Colonic mucosa (tissue), 4 donors: ENCODE measurements at regions not wholly inside any gene's neighbourhood (a gene's known extent, or its start where the extent isn't known, plus 50 kb on each side); places are given as distances from the start of the nearest gene placed in this dataset.

Source experiments
- DNase-seq: peaks from one replicate; pipeline ENCODE4 v3.0.0-alpha.2; 2020
- H3K27ac ChIP-seq: fragments of 200-600 bp; one replicate; pipeline ENCODE4 v1.8.0; 2021
- H3K27me3 ChIP-seq: fragments of 200-600 bp; one replicate; pipeline ENCODE4 v1.8.0; 2021
- H3K36me3 ChIP-seq: fragments of 200-600 bp; one replicate; pipeline ENCODE4 v1.8.0; 2021
- H3K4me1 ChIP-seq: fragments of 200-600 bp; one replicate; pipeline ENCODE4 v1.8.0; 2021; ENCODE audit warnings: mild to moderate bottlenecking
- H3K4me3 ChIP-seq: fragments of 200-600 bp; one replicate; pipeline ENCODE4 v1.8.0; 2021
- H3K9ac ChIP-seq, 2 donors: one replicate each; pipeline ENCODE4 v1.7.0; 2013; ENCODE audit warnings: control low read depth in 2 of 2, low read depth in 2 of 2, low read length in 2 of 2
- H3K9me3 ChIP-seq: fragments of 200-600 bp; one replicate; pipeline ENCODE4 v1.8.0; 2021
- intact Hi-C: fragments of 100-400 bp; cut with DNase I; formaldehyde crosslinking; loops from one replicate; pipeline ENCODE4 v1.14.1; 2022
- TF ChIP-seq, protein P1 (sequence below): fragments of 200-600 bp; IDR thresholded peaks from one replicate; pipeline ENCODE4 v1.8.0; 2022; ENCODE audit warnings: antibody characterized with exemption, mild to moderate bottlenecking
- donor health status: healthy.
- donor health status: DM: no; HTN: no; CAD: no.
- donor health status: DM: no; HTN: no; CAD: no.

DNA sequence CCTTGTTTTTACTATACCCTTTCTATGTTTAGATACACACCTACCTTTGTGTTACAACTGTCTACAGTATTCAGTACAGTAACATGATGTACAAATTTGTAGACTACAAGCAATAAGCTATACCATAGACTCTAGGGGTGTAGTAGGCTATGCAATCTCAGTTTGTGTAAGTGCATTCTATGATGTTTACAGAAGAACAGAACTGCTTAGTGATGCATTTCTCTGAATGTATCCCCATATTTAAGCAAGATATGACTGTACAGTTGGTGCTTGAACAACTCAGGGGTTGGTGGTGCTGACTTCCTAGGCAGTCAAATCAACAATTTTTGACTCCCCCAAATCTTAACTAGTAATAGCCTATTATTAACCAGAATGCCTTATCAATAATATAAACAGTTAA is 467.1 kb upstream of the TGFBR2 start:
- DNase-seq, result no peak
- H3K27me3 ChIP-seq, result no peaks in the 10 kb centered on the region
- H3K9ac ChIP-seq, result no peak overlapping the region
- TF ChIP-seq, protein P1, sequence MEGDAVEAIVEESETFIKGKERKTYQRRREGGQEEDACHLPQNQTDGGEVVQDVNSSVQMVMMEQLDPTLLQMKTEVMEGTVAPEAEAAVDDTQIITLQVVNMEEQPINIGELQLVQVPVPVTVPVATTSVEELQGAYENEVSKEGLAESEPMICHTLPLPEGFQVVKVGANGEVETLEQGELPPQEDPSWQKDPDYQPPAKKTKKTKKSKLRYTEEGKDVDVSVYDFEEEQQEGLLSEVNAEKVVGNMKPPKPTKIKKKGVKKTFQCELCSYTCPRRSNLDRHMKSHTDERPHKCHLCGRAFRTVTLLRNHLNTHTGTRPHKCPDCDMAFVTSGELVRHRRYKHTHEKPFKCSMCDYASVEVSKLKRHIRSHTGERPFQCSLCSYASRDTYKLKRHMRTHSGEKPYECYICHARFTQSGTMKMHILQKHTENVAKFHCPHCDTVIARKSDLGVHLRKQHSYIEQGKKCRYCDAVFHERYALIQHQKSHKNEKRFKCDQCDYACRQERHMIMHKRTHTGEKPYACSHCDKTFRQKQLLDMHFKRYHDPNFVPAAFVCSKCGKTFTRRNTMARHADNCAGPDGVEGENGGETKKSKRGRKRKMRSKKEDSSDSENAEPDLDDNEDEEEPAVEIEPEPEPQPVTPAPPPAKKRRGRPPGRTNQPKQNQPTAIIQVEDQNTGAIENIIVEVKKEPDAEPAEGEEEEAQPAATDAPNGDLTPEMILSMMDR, result no peak
- no peak overlapping the region for H3K27ac ChIP-seq
- no peaks in the 10 kb centered on the region for H3K9me3 ChIP-seq
- no peak overlapping the region for H3K4me3 ChIP-seq
- no peaks in the 10 kb centered on the region for H3K36me3 ChIP-seq
- H3K4me1 ChIP-seq, result no peaks in the 10 kb centered on the region
- intact Hi-C loops, result no loop called here

DNA sequence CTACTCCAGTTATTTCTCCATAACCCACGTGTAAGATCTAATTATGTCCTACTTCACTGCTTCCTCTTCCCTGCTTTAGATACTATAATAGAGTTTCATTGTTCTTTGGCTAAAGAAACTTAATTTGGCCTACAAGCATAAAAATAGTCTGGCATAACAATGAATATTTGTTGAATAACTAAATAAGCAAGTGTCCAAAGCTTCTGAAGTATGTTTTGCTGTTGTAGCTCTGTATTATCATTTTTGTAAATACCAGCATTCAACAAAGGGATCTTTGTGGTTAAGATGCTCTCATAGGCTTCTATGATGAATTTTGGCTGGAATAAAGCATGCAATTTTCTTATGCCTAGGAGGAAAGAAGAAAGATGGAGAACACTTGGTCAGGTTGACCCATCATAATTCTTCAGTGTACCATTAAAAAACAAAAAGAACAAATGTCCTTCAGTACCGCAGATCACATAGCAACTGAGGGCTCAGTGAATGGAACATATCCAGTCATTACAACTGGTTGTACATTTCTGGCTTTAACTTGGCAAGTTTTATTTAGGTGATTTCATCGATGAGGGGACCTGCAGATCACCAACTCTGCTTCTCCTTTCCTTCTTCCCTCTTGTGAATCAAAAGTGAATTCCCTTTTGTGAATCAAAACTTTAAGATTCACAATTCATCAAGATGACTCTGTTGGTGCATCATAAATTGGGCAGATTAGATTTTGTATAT is 465.9 kb upstream of the TGFBR2 start:
- TF ChIP-seq, protein P1, result no peak
- Histone ChIP-seq H3K4me3 (no peak overlapping the region), H3K9me3 (no peaks in the 10 kb centered on the region), H3K27ac (no peak overlapping the region), H3K27me3 (no peaks in the 10 kb centered on the region), H3K9ac (no peak overlapping the region), H3K36me3 (no peaks in the 10 kb centered on the region), H3K4me1 (no peaks in the 10 kb centered on the region)
- no peak for DNase-seq
- intact Hi-C loops, result no loop called here

DNA sequence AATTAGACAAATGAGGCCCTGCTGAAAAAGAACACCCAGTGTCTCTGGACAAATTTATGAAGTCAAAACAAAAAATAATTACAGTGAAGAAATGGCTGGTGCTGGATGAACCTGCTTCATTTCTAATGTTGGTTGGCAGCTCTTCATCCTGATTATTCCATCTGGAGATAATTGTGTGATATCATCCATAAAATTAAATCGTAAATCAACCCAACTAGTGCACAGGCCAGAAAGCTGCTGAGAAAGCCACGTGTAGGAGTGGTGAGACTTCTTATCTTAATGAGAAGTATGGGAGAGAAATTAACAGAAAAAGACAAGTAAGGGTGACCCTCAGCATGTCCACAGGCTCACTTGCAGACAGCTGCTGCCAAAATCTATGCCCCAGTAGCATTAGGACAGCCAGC is 465.2 kb upstream of the TGFBR2 start:
- H3K27ac ChIP-seq, result no peak overlapping the region
- H3K4me3 ChIP-seq, result no peak overlapping the region
- H3K9ac ChIP-seq, result no peak overlapping the region
- intact Hi-C loops, result no loop called here
- H3K27me3 ChIP-seq, result no peaks in the 10 kb centered on the region
- TF ChIP-seq, protein P1, result no peak
- H3K36me3 ChIP-seq, result no peaks in the 10 kb centered on the region
- no peak for DNase-seq
- no peaks in the 10 kb centered on the region for H3K4me1 ChIP-seq
- no peaks in the 10 kb centered on the region for H3K9me3 ChIP-seq

DNA sequence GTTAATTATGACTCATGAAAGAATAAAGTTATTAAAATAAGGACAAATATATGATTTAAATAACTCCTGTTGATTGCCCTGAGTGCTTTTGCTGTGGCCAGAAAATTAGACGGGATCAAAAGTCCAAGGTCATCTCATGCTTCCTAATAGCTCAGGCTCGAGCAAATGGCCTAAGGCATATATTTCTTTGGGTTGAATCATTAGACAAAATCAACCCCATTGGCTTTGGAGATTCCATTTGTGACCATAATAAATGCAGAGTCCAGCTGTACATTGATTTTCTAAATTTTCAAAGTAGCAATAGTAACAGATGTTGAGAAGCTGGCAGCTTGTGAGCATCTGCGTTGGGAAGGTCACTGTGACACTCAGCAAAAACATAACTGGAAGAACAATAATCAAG is 464.5 kb upstream of the TGFBR2 start:
- H3K4me3 ChIP-seq, result no peak overlapping the region
- no peaks in the 10 kb centered on the region for H3K9me3 ChIP-seq
- no peak for DNase-seq
- no peak overlapping the region for H3K9ac ChIP-seq
- no peaks in the 10 kb centered on the region for H3K36me3 ChIP-seq
- H3K4me1 ChIP-seq, result no peaks in the 10 kb centered on the region
- TF ChIP-seq, protein P1, result no peak
- intact Hi-C loops, result no loop called here
- H3K27me3 ChIP-seq, result no peaks in the 10 kb centered on the region
- no peak overlapping the region for H3K27ac ChIP-seq

DNA sequence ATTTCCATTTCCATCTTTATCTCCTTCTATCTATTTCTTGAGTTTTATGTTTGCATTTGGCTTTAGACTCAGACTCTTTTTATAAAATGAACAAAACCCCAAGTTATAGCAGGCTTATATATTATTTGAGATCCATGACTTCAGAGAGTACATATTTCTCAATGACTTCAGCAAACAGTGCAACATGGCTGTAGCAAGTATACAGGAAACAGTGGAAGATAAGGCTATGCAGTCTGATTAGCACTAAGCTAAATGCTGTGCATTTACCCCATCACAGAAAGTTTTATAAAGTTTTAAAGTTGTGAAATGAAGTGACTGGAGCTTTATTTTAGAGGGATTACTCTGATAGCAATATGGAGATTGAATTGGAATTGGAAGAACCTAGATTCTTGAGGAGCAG is 463.5 kb upstream of the TGFBR2 start:
- TF ChIP-seq, protein P1, result no peak

More for the DNA sequence above, 463.5 kb upstream of the TGFBR2 start:
- Histone ChIP-seq H3K36me3 (no peaks in the 10 kb centered on the region), H3K9ac (no peak overlapping the region), H3K4me1 (no peaks in the 10 kb centered on the region), H3K27ac (no peak overlapping the region), H3K4me3 (no peak overlapping the region), H3K27me3 (no peaks in the 10 kb centered on the region), H3K9me3 (no peaks in the 10 kb centered on the region)
- intact Hi-C loops, result no loop called here
- no peak for DNase-seq
